ENCODE measurements at regions not wholly inside any gene's neighbourhood (a gene's known extent, or its start where the extent isn't known, plus 50 kb on each side); places are given as distances from the start of the nearest gene placed in this dataset.
"Not testable (repeated sequence)": the region's sequence is repeated elsewhere in the genome, so short reads cannot be mapped to it uniquely, and the experiment has no call there.

DNA sequence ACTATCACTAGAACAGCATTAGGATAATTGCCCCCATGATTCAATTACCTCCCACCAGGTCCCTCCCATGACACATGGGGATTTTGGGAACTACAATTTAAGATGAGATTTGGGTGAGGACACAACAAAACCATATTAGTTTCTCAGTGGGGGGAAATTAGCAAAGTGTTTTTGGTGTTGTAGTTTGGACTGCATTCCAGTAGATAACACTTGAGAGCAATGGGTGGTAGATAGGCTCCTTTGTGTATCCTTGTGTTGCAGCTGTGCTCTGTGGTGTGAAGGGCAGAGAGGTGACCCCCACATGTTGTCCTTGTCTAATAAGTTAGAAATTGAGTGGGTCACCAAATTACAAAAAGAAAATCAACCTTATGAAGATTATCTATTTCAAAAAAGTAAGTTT, 223.8 kb downstream of the SATB1 start:
- Mint-ChIP-seq H3K4me3 (no peak overlapping the region), H3K27me3 (peaks cover 2% of the 10 kb centered on the region), H3K9me3 (no peaks in the 10 kb centered on the region), H3K27ac (no peak overlapping the region), H3K4me1 (no peaks in the 10 kb centered on the region), H3K36me3 (ENCODE audit: low read depth) (peaks cover 2% of the 10 kb centered on the region)
- DNase-seq: no peak
- ChIA-PET POLR2A (no interaction called here), CTCF (no interaction called here)

DNA sequence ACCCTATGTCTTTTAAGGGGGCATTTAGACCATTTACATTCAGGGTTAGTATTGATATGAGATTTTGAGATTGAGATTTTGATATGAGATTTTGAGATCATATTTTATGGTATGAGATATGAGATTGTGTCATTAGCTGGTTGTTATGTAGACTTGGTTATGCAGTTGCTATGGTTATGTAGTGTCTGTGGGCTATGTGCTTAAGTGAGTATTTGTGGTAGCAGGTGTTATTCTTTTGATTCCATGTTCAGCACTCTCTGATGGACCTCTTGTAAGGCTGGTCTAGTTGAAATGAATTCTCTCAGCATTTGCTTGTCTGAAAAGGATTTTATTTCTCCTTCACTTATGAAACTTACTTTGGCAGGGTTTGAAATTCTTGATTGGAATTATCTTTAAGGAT, 225.4 kb downstream of the SATB1 start:
- H3K36me3 Mint-ChIP-seq (ENCODE audit: low read depth): peaks cover 2% of the 10 kb centered on the region
- DNase-seq: no peak
- ChIA-PET POLR2A (no interaction called here), CTCF (no interaction called here)
- no peak overlapping the region for H3K27ac Mint-ChIP-seq
- no peak overlapping the region for H3K4me3 Mint-ChIP-seq
- peaks cover 2% of the 10 kb centered on the region for H3K27me3 Mint-ChIP-seq
- H3K9me3 Mint-ChIP-seq: no peaks in the 10 kb centered on the region
- no peaks in the 10 kb centered on the region for H3K4me1 Mint-ChIP-seq

GRCh38 chr3:18195836-18196235, 229.3 kb downstream of the SATB1 start:
- Mint-ChIP-seq H3K27me3 (peaks cover 2% of the 10 kb centered on the region), H3K27ac (no peak overlapping the region), H3K4me3 (no peak overlapping the region), H3K4me1 (no peaks in the 10 kb centered on the region), H3K9me3 (no peaks in the 10 kb centered on the region), H3K36me3 (ENCODE audit: low read depth) (peaks cover 2% of the 10 kb centered on the region)
- POLR2A ChIA-PET: interaction anchor here (0.7 kb wide), 1 partner anchor 55 kb away, joined by 3 read pairs; no protein-coding TSS in a partner anchor
- CTCF ChIA-PET: no interaction called here
- DNase-seq: no peak

DNA sequence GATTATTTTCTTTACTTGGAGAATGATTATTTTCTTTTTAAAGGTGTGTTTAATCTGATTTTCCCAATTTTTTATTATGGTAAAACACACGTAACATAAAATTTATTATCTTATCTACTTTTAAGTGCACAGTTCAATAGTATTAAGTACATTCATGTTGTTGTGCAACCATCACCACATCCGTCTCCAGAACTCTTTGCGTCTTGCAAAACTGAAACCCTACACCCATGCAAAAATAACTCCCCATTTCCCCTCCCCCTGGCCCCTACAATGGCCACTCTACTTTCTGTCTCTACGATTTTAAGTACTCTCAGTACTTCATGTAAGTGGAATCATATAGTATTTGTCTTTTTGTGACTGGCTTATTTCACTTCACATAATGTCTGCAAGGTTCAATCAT, 230.7 kb downstream of the SATB1 start:
- Mint-ChIP-seq H3K4me3 (no peak overlapping the region), H3K9me3 (no peaks in the 10 kb centered on the region), H3K27ac (no peak overlapping the region), H3K27me3 (peaks cover under 1% of the 10 kb centered on the region), H3K4me1 (no peaks in the 10 kb centered on the region), H3K36me3 (ENCODE audit: low read depth) (peaks cover 2% of the 10 kb centered on the region)
- POLR2A ChIA-PET: no interaction called here
- CTCF ChIA-PET: no interaction called here
- DNase-seq: no peak

- H3K27me3 Mint-ChIP-seq: peaks cover 2% of the 10 kb centered on the region
- H3K4me1 Mint-ChIP-seq: no peaks in the 10 kb centered on the region
- H3K4me3 Mint-ChIP-seq: no peak overlapping the region
- CTCF ChIA-PET: interaction anchor here (0.8 kb wide), 1 partner anchor 778 kb away, joined by 3 read pairs; no protein-coding TSS in a partner anchor
- no peak overlapping the region for H3K27ac Mint-ChIP-seq
- no peaks in the 10 kb centered on the region for H3K36me3 Mint-ChIP-seq (ENCODE audit: low read depth)
- H3K9me3 Mint-ChIP-seq: peaks cover 2% of the 10 kb centered on the region
- DNase-seq: no peak
- POLR2A ChIA-PET: no interaction called here
Observed at GRCh38 chr3:18190646-18191045, 234.5 kb downstream of the SATB1 start.

DNA sequence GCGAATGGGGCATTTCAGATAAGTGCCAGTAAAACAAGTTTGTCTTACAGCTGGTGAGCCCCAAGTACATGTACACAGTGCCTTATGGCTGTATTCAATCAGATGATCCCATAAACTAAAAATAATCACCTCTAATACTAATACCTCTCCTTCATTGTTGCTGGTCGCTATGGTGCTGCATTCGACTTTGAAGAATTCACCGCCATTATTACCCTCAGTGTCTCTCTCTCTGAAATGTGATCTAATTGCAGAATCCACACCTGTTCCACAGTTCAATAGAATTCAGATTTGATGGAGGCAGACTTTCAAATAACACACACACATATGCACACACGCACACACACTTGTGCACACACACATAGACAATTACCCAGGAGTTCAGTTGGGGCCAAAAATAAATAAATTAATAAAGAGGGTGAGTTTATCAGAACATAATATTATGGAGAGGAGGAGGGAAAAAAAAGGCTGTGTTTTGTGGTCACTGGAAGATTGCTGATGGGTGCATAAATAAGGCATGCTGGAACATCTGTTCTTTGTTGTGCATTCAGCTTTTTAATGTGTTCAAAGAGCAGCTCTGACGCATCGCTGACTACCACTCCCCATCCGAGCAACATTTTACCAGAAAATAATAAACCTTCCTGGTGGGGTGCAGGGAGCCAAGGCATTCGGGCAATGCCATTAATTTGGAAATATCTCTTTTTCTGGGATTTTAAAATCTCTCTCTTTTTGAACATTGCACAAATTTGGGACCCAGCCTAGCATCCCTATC, 235.7 kb downstream of the SATB1 start:
- DNase-seq: no peak
- ChIA-PET POLR2A (no interaction called here), CTCF (interaction anchor here (0.6 kb wide), 1 partner anchor 106 kb away, joined by 3 read pairs; no protein-coding TSS in a partner anchor)
- Mint-ChIP-seq H3K36me3 (ENCODE audit: low read depth) (no peaks in the 10 kb centered on the region), H3K27ac (no peak overlapping the region), H3K9me3 (peaks cover 2% of the 10 kb centered on the region), H3K4me3 (no peak overlapping the region), H3K4me1 (no peaks in the 10 kb centered on the region), H3K27me3 (peaks cover 2% of the 10 kb centered on the region)

DNA sequence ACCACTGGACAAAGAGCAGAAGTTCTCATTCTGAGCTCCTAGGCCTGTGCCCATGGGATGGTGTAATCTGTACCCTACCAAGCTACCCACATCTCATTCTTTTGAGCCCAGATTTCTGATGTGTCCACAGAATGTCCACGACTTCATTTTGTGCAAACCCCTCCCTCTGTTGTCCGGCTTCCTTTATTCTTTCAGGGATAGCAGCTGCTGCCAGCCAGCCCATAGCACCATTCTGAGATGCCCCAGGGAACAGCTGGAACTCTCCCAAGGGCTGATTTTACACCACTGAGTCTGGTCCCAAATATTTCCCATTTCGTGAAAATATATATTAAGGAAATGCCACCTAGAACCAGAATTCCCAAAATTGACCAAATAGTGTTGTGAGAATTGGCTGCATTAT, 236.6 kb downstream of the SATB1 start:
- Mint-ChIP-seq H3K27ac (no peak overlapping the region), H3K36me3 (ENCODE audit: low read depth) (no peaks in the 10 kb centered on the region), H3K27me3 (peaks cover 2% of the 10 kb centered on the region), H3K4me1 (no peaks in the 10 kb centered on the region), H3K4me3 (no peak overlapping the region), H3K9me3 (peaks cover 2% of the 10 kb centered on the region)
- POLR2A ChIA-PET: no interaction called here
- no peak for DNase-seq
- CTCF ChIA-PET: no interaction called here

- Mint-ChIP-seq H3K4me1 (no peaks in the 10 kb centered on the region), H3K36me3 (ENCODE audit: low read depth) (no peaks in the 10 kb centered on the region), H3K9me3 (peaks cover 5% of the 10 kb centered on the region), H3K27me3 (peaks cover 2% of the 10 kb centered on the region), H3K4me3 (no peak overlapping the region), H3K27ac (no peak overlapping the region)
- no peak for DNase-seq
- CTCF ChIA-PET: no interaction called here
- POLR2A ChIA-PET: no interaction called here
Observed at GRCh38 chr3:18185624-18186023, 239.5 kb downstream of the SATB1 start.

DNA sequence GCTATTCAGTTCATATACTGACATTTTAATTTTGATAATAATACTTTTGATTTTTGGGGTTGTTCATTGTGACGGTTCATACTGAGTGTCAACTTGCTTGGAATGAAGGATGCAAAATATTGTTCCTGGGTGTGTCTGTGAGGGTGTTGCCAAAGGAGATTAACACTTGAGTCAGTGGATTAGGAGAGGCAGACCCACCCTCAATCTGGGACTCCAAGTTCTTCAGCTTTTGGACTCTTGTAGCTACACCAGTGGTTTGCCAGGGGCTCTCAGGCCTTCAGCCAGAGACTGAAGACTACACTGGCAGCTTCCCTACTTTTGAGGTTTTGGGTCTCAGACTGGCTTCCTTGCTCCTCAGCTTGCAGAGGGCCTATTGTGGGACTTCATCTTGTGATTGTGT, 242.2 kb downstream of the SATB1 start:
- H3K9me3 Mint-ChIP-seq; H3K4me3 Mint-ChIP-seq; H3K36me3 Mint-ChIP-seq (ENCODE audit: low read depth); H3K27me3 Mint-ChIP-seq; POLR2A ChIA-PET; H3K27ac Mint-ChIP-seq; DNase-seq; CTCF ChIA-PET; H3K4me1 Mint-ChIP-seq: not testable (repeated sequence)

- no peak overlapping the region for H3K4me3 Mint-ChIP-seq
- no peak overlapping the region for H3K27ac Mint-ChIP-seq
- no peaks in the 10 kb centered on the region for H3K27me3 Mint-ChIP-seq
- DNase-seq: no peak
- H3K9me3 Mint-ChIP-seq: peaks cover 7% of the 10 kb centered on the region
- no peaks in the 10 kb centered on the region for H3K36me3 Mint-ChIP-seq (ENCODE audit: low read depth)
- POLR2A ChIA-PET: no interaction called here
- CTCF ChIA-PET: no interaction called here
- H3K4me1 Mint-ChIP-seq: no peaks in the 10 kb centered on the region
Observed at GRCh38 chr3:18179521-18179920, 245.6 kb downstream of the SATB1 start.

DNA sequence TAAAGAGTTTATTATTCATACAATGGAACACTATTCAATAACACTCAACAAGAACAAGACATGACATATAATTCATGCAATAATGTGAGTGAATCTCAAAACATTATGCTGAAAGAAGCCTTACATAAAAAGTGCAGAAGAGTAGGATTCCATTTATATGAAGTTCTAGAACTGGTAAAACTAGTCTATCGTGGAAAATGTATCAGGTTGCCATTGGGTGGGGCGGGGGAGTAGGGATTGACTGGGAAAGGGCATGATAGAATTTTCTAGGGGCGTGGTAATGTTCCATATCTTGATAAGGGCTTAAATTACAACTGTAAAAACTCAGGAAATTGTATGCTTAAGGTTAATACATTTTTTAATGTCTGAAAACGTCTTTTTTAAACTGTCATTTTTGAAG, 247.9 kb downstream of the SATB1 start:
- Mint-ChIP-seq H3K4me3 (no peak overlapping the region), H3K27ac (no peak overlapping the region), H3K27me3 (no peaks in the 10 kb centered on the region), H3K36me3 (ENCODE audit: low read depth) (no peaks in the 10 kb centered on the region), H3K9me3 (peaks cover 4% of the 10 kb centered on the region), H3K4me1 (no peaks in the 10 kb centered on the region)
- DNase-seq: no peak
- POLR2A ChIA-PET: no interaction called here
- CTCF ChIA-PET: interaction anchor here (0.8 kb wide), 1 partner anchor 226 kb away, joined by 4 read pairs; no protein-coding TSS in a partner anchor

- H3K9me3 Mint-ChIP-seq; POLR2A ChIA-PET; DNase-seq; H3K4me1 Mint-ChIP-seq; H3K27me3 Mint-ChIP-seq; H3K36me3 Mint-ChIP-seq (ENCODE audit: low read depth); CTCF ChIA-PET; H3K4me3 Mint-ChIP-seq; H3K27ac Mint-ChIP-seq: not testable (repeated sequence)
Observed at GRCh38 chr3:18173891-18174290, 251.2 kb downstream of the SATB1 start.

- Mint-ChIP-seq H3K36me3 (ENCODE audit: low read depth) (no peaks in the 10 kb centered on the region), H3K9me3 (no peaks in the 10 kb centered on the region), H3K27ac (no peak overlapping the region), H3K27me3 (peaks cover 5% of the 10 kb centered on the region), H3K4me1 (no peaks in the 10 kb centered on the region), H3K4me3 (no peak overlapping the region)
- DNase-seq: no peak
- CTCF ChIA-PET: no interaction called here
- POLR2A ChIA-PET: no interaction called here
Observed at GRCh38 chr3:18159681-18160080, 265.5 kb downstream of the SATB1 start.

GRCh38 chr3:18153571-18154173, 271.5 kb downstream of the SATB1 start:
- Mint-ChIP-seq H3K4me1 (no peaks in the 10 kb centered on the region), H3K9me3 (no peaks in the 10 kb centered on the region), H3K27ac (no peak overlapping the region), H3K4me3 (no peak overlapping the region), H3K27me3 (no peaks in the 10 kb centered on the region), H3K36me3 (ENCODE audit: low read depth) (no peaks in the 10 kb centered on the region)
- DNase-seq: no peak
- CTCF ChIA-PET: no interaction called here
- POLR2A ChIA-PET: no interaction called here
